ENCODE measurements at regions not wholly inside any gene's neighbourhood (a gene's known extent, or its start where the extent isn't known, plus 50 kb on each side); places are given as distances from the start of the nearest gene placed in this dataset.
A peak's percentile ranks its signal among the peaks of the same experiment; 100 is the strongest.
"Not testable (repeated sequence)": the region's sequence is repeated elsewhere in the genome, so short reads cannot be mapped to it uniquely, and the experiment has no call there.

GRCh38 chr10:23657677-23658076 lies 218.8 kb downstream of the OTUD1 start:
- DNase-seq, result no peak

GRCh38 chr10:23671866-23672265 lies 233.0 kb downstream of the OTUD1 start:
- DNase-seq, result not testable (repeated sequence)

- DNase-seq, result no peak
These were observed 236.7 kb downstream of the OTUD1 start for GRCh38 chr10:23675585-23675984.

GRCh38 chr10:23676296-23676695 lies 237.4 kb downstream of the OTUD1 start:
- DNase-seq, result no peak

- no peak for DNase-seq
These were observed 247.8 kb downstream of the OTUD1 start for GRCh38 chr10:23686722-23687121.

- DNase-seq, result no peak
These were observed 253.9 kb downstream of the OTUD1 start for GRCh38 chr10:23692736-23693135.

- DNase-seq, result peak; percentile 52
These were observed 254.6 kb downstream of the OTUD1 start for GRCh38 chr10:23693501-23693901.

GRCh38 chr10:23693925-23694324 lies 255.1 kb downstream of the OTUD1 start:
- DNase-seq, result peak; percentile 66

GRCh38 chr10:23694446-23694920 lies 255.6 kb downstream of the OTUD1 start:
- DNase-seq, result peak; percentile 78

GRCh38 chr10:23694921-23695824 lies 256.3 kb downstream of the OTUD1 start:
- DNase-seq, result no peak

- no peak for DNase-seq
These were observed 257.0 kb downstream of the OTUD1 start for GRCh38 chr10:23695825-23696420.

- DNase-seq, result no peak
These were observed 257.6 kb downstream of the OTUD1 start for GRCh38 chr10:23696476-23696875.

- peak; percentile 56 for DNase-seq
These were observed 264.1 kb downstream of the OTUD1 start for GRCh38 chr10:23702977-23703414.

- DNase-seq, result no peak
These were observed 276.5 kb downstream of the OTUD1 start for GRCh38 chr10:23715363-23715762.

GRCh38 chr10:23717913-23718312 lies 279.0 kb downstream of the OTUD1 start:
- DNase-seq, result no peak

- DNase-seq, result no peak
These were observed 280.1 kb downstream of the OTUD1 start for GRCh38 chr10:23718946-23719345.

- DNase-seq, result no peak
These were observed 284.9 kb downstream of the OTUD1 start for GRCh38 chr10:23723796-23724195.

GRCh38 chr10:23725548-23725947 lies 286.7 kb downstream of the OTUD1 start:
- no peak for DNase-seq

GRCh38 chr10:23742368-23742767 lies 303.5 kb downstream of the OTUD1 start:
- no peak for DNase-seq

GRCh38 chr10:23742807-23743206 lies 303.9 kb downstream of the OTUD1 start:
- DNase-seq, result no peak

- no peak for DNase-seq
These were observed 315.3 kb downstream of the OTUD1 start for GRCh38 chr10:23754179-23754578.

- DNase-seq, result no peak
These were observed 316.1 kb downstream of the OTUD1 start for GRCh38 chr10:23754941-23755340.

GRCh38 chr10:23755556-23755955 lies 316.7 kb downstream of the OTUD1 start:
- no peak for DNase-seq

GRCh38 chr10:23768281-23768680 lies 329.4 kb downstream of the OTUD1 start:
- no peak for DNase-seq
